DMS53 treated with DMSO at 0.1 percent for 48 hours (cell line): ENCODE measurements at regions not wholly inside any gene's neighbourhood (a gene's known extent, or its start where the extent isn't known, plus 50 kb on each side); places are given as distances from the start of the nearest gene placed in this dataset.
"Not testable (repeated sequence)": the region's sequence is repeated elsewhere in the genome, so short reads cannot be mapped to it uniquely, and the experiment has no call there.

Experiments
- DNase-seq: peaks from one replicate; lab custom pipeline; 2025; ENCODE audit not compliant: unreplicated experiment; lab: John Stamatoyannopoulos, UW

DNA sequence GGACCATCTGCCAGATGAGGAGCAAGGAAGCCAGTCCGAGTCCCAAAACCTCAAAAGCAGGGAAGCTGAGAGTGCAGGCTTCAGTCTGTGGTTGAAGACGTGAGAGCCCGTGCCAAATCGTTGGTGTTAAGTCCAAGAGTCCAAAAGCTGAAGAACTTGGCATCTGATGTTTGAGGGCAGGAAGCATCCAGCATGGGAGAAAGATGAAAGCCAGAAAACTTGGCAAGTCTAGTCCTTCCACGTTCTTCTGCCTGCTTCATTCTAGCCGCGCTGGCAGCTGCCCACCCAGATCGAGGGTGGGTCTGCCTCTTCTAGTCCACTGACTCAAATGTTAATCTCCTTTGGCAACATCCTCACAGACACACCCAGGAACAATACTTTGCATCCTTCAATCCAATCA, 293.8 kb downstream of the RDH14 start:
- not testable (repeated sequence) for DNase-seq

DNA sequence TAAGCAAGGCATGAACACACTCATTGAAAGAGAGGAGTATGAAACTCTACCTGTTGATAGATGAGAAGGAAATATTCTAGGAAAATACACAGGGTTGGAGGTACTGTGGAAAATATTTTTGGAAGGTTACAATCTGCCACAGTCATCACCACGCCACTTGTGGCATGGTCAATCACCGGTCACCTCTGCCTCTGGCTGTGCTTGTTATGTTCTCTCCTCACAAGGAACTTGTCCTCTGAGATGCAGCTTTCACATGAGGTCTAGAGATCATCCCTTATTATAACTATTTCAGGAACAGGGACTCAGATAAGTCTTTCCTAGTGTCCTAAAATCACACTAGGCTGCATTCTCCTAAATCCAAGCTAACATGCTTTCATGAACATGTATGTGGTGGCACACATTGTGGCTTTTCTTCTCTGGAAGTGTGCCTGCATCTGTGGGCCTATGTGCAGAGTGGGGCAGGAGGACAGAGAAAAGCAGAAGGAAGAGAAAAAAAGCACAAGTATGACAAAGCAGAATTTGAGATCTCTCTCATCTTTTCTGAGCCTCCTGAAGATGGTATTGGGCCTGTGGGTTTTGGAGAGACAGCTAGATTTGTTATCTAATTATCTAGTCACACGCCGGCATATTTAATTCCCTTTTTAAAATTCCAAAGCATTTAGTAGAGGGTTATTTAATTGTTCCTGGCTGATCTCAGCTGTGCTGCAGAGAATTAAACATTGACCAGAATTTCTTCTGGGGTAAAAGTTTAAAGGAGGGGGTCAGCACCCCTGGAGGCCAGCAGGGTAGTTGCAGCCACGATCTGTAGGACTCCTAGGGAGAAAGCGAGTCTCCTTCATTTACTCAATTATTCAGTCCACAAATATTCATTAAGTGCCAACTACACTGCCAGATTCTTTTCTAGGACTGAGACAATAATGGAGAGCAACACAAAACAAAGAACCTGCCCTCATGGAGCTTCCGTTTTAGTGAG, 294.6 kb downstream of the RDH14 start:
- DNase-seq = no peak

DNA sequence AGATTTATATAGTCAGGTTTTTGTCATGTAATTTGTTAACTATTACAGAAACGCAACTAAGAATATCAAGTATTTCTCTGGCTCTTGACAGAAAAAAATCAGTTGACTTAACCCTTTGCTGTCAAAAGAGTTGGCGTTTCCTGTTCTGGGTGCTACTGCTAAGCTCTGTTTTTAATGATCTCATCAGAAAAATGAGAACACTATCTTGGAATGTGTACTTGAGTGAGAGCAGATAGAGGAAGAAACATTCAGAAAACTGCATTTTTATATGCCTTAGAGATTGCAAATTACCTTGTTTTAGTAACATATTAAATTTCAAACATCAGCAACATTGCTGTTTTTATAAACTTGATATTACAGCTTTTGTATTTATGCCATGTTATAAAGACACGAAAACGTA, 297.9 kb downstream of the RDH14 start:
- DNase-seq = no peak

DNA sequence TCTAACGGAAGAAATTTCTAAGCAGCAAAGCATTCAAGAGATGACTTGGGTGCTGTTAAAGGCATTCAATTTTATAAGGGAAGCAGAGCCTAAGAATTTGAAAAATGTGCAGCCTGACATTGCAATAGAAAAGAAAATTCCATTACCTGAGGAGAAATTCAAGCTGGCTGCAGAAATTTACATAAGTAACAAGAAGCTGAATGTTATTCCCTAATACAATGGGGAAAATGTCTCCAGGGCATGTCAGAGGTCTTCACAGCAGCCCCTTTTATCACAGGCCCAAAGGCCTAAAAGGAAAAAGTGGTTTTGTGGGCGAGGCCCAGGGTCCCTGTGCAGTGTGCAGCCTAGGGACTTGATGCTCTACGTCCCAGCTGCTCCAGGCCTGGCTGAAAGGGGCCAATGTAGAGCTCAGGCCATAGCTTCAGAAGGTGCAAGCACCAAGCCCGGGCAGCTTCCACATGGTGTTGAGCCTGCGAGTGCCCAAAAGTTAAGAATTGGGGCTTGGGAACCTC, 306.7 kb downstream of the RDH14 start:
- DNase-seq = no peak

DNA sequence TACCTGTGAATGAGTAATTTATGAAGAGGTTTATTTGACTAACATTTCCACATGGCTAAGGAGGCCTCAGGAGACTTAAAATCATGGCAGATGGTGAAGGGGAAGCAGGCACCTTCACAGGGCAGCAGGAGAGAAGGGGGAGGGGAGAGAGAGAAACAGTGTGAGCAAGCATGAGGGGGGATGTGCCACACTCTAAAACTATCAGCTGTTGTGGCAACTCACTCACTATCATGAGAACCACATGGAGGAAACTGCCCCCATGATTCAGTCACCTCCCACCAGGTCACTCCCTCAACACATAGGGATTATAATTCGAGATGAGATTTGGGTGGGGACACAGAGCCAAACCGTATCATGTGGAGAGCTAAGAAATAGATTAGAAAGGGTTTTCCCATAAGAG, 309.0 kb downstream of the RDH14 start:
- no peak for DNase-seq

DNA sequence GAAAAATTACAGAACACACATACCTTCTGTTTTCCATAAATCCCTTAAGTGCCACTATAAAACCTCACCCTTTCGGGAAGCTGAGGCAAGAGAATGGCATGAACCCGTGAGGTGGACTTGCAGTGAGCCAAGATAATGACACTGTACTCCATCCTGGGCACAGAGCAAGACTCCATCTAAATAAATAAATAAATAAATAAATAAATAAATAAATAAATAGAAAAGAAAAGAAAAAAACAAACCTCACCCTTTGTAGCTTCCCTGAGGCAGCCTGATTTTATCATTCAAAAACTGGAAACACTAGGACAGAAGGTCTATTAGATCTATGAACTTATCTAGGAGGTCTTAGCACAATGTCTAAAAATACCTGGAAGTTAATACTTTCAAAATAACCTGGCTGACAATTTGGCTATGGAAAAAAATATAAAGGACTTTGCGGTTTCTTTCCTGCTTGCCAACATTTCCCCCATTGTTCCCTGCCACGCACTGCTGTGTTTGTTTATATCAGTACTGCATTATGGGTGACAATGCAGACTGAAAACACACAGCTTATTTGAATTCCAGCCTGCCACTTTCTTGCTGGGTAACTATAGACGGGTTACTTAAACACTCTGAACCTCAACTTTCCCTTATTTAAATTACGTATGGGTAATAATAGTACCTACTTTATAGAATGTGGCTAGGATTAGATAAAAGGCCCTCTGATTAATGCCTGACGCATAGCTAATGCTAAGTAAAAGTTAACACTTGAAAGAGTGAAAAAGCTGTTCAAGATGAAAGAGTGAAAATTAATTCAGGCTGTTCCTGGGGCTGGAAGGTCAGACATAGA, 313.0 kb downstream of the RDH14 start:
- DNase-seq = no peak

DNA sequence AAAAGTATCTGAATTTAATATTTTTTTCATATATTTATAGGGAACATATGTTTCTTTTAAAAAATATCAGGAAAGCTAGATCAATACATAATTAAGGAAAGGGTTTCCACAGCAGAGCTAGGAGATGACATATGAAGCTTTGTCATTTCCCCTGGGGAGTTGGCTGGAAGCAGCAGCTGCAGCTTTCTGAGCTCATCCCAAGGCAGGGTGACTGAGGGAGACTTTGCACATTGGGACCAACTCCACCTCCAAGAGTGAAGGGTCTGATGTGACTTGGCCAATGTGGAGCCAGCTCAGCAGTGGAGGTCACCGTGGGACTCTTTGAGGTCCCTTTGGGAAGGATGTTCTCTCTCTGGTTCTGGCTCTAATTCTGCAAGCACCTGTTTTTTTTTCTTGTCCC, 315.1 kb downstream of the RDH14 start:
- no peak for DNase-seq

DNA sequence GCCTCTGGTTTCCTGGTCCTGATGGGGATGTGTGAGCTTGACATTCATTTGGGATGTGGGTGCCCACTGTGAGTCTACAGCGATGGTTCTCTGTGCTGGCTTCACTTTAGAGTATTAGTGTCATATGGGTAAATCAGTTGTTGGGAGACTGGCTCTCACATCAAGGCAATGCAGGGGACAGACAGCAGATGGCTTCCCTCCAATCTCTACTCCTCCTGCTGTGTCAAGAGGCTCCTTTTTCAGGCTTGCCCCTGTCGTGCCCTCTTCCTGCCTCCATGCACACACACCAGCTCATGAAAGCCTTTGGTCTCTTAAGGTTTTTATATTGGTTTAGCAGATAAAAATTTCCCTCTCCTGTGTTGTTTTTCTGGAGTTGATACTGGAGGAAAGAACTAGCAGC, 315.6 kb downstream of the RDH14 start:
- DNase-seq = peak; percentile 1

DNA sequence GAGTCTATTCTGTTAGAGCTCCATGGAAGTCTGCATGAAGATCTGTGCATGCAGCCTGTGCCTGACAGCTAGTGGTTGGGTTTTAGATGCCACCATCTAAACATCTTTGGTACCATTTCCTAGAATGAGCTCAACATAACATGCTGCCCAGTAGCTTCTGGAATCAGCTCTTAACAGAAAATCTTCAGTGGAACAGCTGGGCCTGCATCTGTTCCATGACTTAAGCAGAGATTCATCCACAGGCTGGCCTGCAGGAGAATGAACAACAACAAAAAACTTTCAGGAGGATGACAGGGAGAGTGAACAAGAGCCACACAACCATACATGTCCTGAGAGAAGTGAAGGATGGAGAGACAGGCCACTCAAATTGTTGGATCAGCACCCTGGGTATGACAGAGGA, 316.6 kb downstream of the RDH14 start:
- no peak for DNase-seq

DNA sequence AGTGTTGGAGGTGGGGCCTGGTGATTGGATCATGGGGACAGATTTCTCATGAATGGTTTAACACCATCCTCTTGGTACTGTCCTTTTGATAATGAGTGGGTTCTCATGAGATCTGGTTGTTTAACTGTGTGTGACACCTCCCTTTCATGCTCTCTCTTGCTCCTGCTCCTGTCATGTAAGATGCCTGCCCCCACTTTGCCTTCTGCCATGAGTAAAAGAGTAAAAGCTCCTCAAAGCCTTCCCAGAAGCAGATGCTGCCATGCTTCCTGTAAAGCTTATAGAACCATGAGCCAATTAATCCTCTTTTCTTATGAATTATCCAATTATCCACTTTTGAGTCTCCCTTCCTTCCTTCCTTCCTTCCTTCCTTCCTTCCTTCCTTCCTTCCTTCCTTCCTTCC, 317.7 kb downstream of the RDH14 start:
- no peak for DNase-seq

DNA sequence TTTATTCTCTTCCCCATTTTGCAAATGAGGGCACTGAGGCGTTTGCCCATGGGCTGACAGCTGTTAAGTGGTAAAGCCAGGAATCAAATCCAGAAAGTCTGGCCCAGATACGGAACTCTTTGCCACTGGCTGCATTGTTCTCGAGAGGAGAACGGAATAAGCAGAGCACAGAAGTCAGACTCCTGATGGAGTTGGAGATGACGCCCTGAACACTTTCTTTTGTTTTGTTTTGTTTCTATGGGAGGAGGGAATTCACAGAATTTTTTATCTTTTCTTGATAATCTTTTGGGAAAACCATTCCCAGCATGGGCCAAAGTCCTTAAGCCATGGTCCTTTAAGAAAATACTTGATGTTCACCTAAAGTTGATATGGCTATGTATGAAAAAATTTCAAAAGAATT, 322.2 kb downstream of the RDH14 start:
- DNase-seq = no peak

DNA sequence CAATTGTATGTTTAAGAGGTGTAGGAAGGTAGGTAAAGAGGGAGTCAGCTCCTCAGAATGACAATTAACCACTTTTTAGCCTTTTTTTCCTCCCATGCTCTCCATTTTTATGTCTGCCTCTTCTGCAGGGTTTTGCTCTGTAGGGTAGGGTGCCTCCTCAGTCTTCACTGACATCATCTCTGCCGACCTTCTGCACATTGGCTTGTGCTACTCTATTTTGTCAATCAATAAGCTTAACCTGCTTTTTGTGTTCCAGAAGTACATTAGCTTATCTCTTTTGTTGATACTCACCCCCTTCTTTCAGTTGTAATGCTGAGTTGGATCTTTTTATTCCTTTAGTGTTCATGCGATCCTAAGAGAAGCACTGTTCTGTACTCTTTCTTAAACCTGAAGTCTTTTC, 323.2 kb downstream of the RDH14 start:
- DNase-seq = no peak

DNA sequence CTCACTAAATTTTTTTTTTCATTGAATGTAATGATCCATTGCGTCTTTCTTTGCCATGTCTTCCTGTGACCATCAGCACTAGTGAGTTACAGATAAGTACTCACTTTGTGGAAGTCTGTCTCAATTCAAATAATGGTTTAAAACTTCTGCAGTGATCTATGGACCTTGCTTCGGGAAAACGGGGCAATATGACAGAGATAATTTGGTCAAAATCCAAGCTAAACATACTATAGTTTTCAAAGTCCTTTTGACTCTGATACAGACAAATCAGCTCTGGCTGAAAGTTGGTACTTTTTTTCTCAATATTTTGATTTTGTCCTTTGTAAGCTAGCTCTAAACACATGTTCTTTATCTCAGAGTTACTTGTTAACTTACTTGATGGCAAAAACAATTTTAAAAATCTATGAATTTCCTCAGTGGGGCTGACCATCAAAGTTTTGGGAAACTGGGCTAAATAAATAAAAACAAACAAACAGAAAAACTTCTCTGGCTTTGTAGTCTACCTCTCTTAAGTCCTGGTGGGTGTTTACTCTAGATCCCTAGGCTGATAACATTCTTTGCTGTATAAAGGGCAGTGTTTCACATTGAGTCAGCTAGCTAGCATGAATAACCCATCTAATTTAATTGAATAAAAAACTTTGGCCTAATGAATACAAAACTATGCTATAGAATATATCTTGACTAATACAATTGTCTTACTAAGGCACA, 327.6 kb downstream of the RDH14 start:
- DNase-seq = peak; percentile 12

DNA sequence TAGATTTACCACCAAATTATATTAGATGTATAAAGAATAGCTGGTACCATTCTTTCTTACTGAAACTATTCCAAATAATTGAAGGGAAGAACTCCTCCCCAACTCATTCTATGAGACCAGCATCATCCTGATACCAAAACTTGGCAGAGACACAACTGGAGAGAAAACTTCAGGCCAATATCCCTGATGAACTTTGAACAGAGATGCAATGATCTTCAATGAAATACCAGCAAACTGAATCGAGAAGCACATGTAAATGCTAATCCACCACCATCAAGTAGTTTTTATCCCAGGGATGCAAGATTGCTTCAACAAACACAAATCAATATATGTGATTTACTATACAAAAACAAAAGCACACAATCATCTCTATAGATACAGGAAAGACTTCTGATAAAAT, 329.8 kb downstream of the RDH14 start:
- DNase-seq = no peak

DNA sequence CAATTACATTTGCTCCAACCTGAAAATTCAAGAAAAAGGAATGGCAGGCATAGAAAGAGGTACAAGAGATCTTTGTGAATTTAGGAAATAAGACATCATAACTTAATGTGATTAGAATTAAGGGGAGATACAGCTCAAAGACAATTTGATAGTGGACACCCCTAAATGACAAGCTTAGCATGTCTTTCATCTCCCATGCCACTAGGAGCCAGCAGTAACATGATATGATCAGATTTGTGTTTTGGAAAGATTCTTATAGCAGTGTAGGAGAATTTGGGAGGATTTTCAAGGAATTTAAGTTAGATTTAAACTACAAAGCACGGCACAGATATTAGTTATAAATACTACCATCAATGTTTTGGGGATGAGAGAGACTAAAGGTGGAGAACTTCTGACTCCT, 340.8 kb downstream of the RDH14 start:
- no peak for DNase-seq

DNA sequence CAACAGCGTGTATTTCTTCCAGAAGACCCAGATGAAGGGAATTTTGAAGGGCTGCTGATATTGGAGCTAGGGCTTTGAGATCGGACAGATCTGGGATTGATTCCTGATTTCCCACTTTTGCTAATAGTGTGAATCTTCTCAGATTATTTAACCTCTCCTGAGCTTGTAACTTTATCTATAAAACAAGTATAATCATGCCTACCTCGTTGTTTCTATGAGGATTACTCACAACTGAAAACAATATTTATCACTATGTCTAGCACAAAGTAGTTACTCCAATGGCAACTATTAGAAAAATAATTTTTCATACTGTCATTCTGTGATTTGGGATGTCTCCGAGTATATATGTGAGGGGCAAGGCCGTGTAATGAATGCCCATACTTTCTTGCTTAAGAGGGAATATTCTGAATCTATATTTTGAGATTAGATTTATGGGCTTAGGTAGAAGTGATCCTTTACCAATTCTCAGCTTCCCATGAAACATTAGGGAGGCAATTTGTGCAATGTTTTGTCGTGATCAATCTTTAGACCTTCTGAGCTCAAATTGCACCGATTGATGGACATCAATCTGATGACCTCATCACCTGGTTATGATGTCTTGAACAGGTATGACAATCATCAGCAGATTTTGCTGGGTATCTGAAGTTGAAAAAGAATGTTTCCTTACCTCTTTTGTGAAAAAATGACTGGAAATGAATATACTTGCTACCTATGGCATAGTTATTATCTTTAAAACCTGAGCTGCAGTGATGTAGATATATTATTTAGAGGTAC, 339.9 kb downstream of the KCNS3 start:
- DNase-seq = no peak

DNA sequence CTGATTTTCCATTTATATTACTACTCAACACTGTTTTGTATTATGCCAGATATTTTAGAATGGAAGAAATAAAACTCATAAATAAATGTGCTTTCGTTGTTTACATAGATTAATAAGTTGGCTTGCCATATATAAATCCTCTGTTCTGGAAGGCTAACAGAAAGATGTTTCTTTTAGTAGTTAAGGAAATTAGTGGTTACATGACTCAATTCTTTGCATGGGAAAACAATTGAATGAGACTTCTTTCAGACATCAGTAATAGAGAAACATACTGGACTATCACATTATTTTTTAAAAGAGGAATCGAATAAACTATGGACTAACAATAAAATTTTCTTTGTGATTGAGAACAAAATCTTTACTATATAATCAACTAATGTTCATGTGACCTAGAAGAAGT, 336.5 kb downstream of the KCNS3 start:
- DNase-seq = no peak

DNA sequence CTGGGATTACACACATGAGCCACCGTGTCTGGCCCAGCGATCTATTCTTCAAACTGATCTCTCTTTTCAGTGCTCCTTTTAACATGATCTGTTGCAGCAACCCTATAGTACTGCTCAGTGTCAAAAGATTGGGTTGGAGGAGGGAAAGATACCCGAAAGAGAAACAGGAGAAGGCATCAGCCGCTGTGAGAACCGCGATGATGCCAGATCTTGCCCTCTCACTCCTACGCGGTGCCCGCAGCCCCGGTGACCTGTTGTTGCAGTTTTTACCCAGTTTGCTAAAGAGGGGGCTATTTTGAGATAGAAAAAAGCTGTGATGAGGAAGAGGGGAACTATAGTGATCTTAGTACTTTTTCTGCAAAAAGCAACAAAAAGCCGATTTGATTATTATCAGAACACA, 335.5 kb downstream of the KCNS3 start:
- no peak for DNase-seq

DNA sequence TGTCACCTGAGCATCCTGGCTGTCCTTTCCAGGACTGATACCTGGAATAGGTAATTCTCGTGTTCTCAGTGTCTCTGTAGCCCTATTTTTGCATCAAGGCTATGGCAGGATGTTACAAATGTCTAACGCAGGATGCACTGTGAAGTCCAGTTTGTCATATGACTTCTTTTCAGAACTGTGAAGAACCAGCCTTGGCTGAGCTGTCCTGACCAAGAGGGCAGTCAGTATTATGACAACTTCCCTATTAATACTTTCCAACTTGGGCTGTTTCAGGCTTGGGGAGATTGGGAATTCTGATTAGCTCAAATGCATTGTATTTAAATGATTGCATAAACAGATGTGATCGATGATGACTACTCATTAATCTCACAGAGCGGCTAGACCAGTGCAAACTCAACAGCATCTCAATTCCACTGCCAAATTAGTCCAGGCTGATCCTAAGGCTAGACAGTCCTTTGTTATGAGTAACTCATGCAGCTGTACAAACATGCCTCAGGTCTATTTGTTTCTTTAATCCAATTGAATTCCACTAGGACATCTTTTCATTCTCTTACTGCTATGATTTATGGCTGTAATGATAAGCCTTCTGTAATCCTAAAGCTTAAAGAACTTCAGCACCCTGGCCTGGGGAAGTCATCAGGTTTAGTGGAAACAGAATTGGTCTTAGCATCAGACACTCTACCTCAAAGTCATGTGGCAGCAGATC, 331.6 kb downstream of the KCNS3 start:
- DNase-seq = peak; percentile 75

DNA sequence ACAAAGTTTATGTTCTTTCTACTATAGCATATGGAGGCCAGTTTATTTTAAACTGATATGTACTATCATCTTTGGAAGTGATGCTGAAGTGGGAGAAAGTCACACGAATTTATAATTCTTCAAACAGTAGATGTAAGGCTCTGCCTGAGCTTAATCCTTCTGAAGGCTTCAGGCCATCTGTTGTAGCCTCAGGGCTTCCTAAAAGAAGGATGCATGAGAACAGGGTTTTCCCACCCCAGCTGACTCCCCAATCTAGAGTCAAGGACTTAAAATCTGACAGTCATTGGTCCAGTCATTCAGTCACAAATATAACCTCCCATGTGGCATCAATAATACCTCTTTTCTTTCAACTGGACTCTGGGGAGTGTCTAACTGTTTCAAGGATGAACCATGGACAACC, 330.5 kb downstream of the KCNS3 start:
- DNase-seq = no peak
